DOHH2 (cell line): ENCODE measurements at regions not wholly inside any gene's neighbourhood (a gene's known extent, or its start where the extent isn't known, plus 50 kb on each side); places are given as distances from the start of the nearest gene placed in this dataset.

ENCODE experiments used
- H3F3A ChIP-seq: fragments of 200-600 bp; sonication (generic), shearing (Covaris generic); 2 replicates; pipeline ENCODE4 v1.6.0; 2016; ENCODE audit warnings: antibody characterized with exemption, mild to moderate bottlenecking; ENCODE audit not compliant: control insufficient read depth, insufficient read depth
- H3K27ac ChIP-seq: fragments of 200-600 bp; sonication (generic); 2 replicates; pipeline ENCODE4 v1.5.1; 2014; ENCODE audit warnings: low read depth, mild to moderate bottlenecking, low read length, moderate library complexity
- H3K27me3 ChIP-seq: fragments of 200-600 bp; sonication (generic); 2 replicates; pipeline ENCODE4 v1.6.1; 2014; ENCODE audit warnings: mild to moderate bottlenecking, low read length, mixed read lengths; ENCODE audit not compliant: control insufficient read depth
- H3K36me3 ChIP-seq: fragments of 200-600 bp; sonication (generic); 2 replicates; pipeline ENCODE4 v1.6.1; 2014; ENCODE audit warnings: mild to moderate bottlenecking, low read length, moderate library complexity, mixed read lengths; ENCODE audit not compliant: control insufficient read depth
- H3K4me1 ChIP-seq: fragments of 200-600 bp; sonication (generic); 2 replicates; pipeline ENCODE4 v1.6.1; 2014; ENCODE audit warnings: mild to moderate bottlenecking, low read length, mixed read lengths; ENCODE audit not compliant: control insufficient read depth
- H3K4me2 ChIP-seq: fragments of 200-600 bp; sonication (generic); 2 replicates; pipeline ENCODE4 v1.6.0; 2014; ENCODE audit warnings: mild to moderate bottlenecking, low read length, moderate library complexity
- H3K4me3 ChIP-seq: fragments of 200-600 bp; sonication (generic); 2 replicates; pipeline ENCODE4 v1.5.1; 2014; ENCODE audit warnings: mild to moderate bottlenecking, low read length, mixed read lengths
- H3K79me2 ChIP-seq: fragments of 200-600 bp; sonication (generic); 2 replicates; pipeline ENCODE4 v1.6.1; 2014; ENCODE audit warnings: mild to moderate bottlenecking, low read length, mixed read lengths; ENCODE audit not compliant: control insufficient read depth
- H3K9me2 ChIP-seq: fragments of 200-600 bp; sonication (generic); replicated peaks from 2 replicates; pipeline ENCODE4 v1.6.1; 2014; ENCODE audit warnings: mild to moderate bottlenecking, low read length, mixed read lengths; ENCODE audit not compliant: control insufficient read depth
- H3K9me3 ChIP-seq: fragments of 200-600 bp; sonication (generic); 2 replicates; pipeline ENCODE4 v1.6.1; 2014; ENCODE audit warnings: antibody characterized with exemption, low read length, mixed read lengths; ENCODE audit not compliant: control insufficient read depth, insufficient read depth
- H4K20me1 ChIP-seq: fragments of 200-600 bp; sonication (generic); 2 replicates; pipeline ENCODE4 v1.6.0; 2014; ENCODE audit warnings: low read depth, mild to moderate bottlenecking, antibody characterized with exemption, low read length, moderate library complexity; ENCODE audit not compliant: control insufficient read depth, insufficient read depth
- CTCF ChIP-seq: fragments of 200-600 bp; sonication (generic); IDR thresholded peaks from one replicate; pipeline ENCODE4 v1.5.1; 2014; ENCODE audit warnings: antibody characterized with exemption, mild to moderate bottlenecking, low read depth, low read length; ENCODE audit not compliant: poor library complexity, severe bottlenecking
- EZH2phosphoT487 ChIP-seq: fragments of 200-600 bp; sonication (generic); IDR thresholded peaks from 2 replicates; pipeline ENCODE4 v1.6.1; 2017; ENCODE audit warnings: borderline replicate concordance, mild to moderate bottlenecking, antibody characterized with exemption, low read length, moderate library complexity, mixed read lengths

GRCh38 chr1:81443288-81443687, 357.4 kb upstream of the ADGRL2 start:
- no peaks in the 10 kb centered on the region for H3K4me1 ChIP-seq
- H3F3A ChIP-seq: no peaks in the 10 kb centered on the region
- no peak overlapping the region for H3K27ac ChIP-seq
- peaks cover 5% of the 10 kb centered on the region; the same call in 1 of the 2 replicates for H3K9me3 ChIP-seq
- no peak overlapping the region for H3K4me2 ChIP-seq
- no peaks in the 10 kb centered on the region for H4K20me1 ChIP-seq
- H3K27me3 ChIP-seq: no peaks in the 10 kb centered on the region
- no peaks in the 10 kb centered on the region for H3K36me3 ChIP-seq
- no peaks in the 10 kb centered on the region for H3K79me2 ChIP-seq
- TF ChIP-seq EZH2phosphoT487: no peak
- no peak for TF ChIP-seq CTCF
- no peak overlapping the region for H3K4me3 ChIP-seq
- no peaks in the 10 kb centered on the region for H3K9me2 ChIP-seq

DNA sequence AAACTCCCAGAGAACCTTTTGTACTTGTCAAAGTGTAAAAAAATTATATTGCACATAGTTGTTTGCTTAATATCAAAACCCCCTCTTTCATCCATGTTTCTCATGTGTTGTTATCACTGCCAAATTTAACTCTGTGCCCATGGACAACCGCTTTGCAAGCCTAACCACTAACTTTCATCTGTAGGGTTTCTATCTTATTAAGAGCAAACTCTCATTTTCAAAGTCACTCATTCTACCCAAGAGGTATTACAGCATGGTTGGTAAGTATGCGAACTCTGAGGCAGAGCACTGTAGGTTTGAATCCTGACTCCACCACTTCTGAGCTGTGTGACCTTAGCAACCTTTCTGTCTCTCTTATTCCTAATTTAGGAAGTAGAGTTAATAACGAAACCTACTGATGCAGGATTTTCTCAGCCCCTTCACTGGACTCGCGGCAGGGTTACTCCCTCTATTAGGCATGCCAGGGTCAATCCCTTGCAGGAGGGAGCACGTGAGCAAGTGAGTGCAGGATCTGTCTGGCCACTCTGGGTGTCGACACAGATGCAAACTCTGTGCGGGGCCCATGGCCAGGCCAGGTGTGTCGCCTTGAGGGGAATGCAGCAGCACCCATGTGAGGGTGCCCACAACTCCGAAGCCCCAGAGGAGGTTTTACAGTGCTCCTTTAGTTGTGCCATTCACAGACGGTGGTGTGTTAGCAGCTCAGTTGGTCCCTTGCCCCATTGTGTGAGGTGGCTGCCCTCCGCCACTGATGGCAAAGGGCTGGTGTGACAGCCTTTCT, 361.5 kb upstream of the ADGRL2 start:
- Histone ChIP-seq H3F3A (no peaks in the 10 kb centered on the region), H3K4me3 (no peak overlapping the region), H3K27ac (no peak overlapping the region), H3K36me3 (no peaks in the 10 kb centered on the region), H4K20me1 (no peaks in the 10 kb centered on the region), H3K27me3 (no peaks in the 10 kb centered on the region), H3K4me1 (peaks cover 11% of the 10 kb centered on the region), H3K4me2 (no peak overlapping the region), H3K79me2 (no peaks in the 10 kb centered on the region), H3K9me3 (peaks cover 5% of the 10 kb centered on the region; the same call in 1 of the 2 replicates), H3K9me2 (no peaks in the 10 kb centered on the region)
- no peak for TF ChIP-seq EZH2phosphoT487
- TF ChIP-seq CTCF: no peak

GRCh38 chr1:81437649-81438048, 363.1 kb upstream of the ADGRL2 start:
- Histone ChIP-seq H3K27me3 (no peaks in the 10 kb centered on the region), H3K79me2 (no peaks in the 10 kb centered on the region), H3K4me1 (peaks cover 11% of the 10 kb centered on the region), H3K36me3 (no peaks in the 10 kb centered on the region), H3K4me2 (peak overlapping the region; percentile 24), H3K9me3 (peaks cover 5% of the 10 kb centered on the region; the same call in 1 of the 2 replicates), H3K9me2 (no peaks in the 10 kb centered on the region), H4K20me1 (no peaks in the 10 kb centered on the region), H3K4me3 (peak overlapping the region; percentile 10; the same call in 1 of the 2 replicates), H3F3A (no peaks in the 10 kb centered on the region), H3K27ac (no peak overlapping the region)
- TF ChIP-seq EZH2phosphoT487 (no peak), CTCF (no peak)
